ENCODE measurements at regions not wholly inside any gene's neighbourhood (a gene's known extent, or its start where the extent isn't known, plus 50 kb on each side); places are given as distances from the start of the nearest gene placed in this dataset.
"Not testable (repeated sequence)": the region's sequence is repeated elsewhere in the genome, so short reads cannot be mapped to it uniquely, and the experiment has no call there.

DNA sequence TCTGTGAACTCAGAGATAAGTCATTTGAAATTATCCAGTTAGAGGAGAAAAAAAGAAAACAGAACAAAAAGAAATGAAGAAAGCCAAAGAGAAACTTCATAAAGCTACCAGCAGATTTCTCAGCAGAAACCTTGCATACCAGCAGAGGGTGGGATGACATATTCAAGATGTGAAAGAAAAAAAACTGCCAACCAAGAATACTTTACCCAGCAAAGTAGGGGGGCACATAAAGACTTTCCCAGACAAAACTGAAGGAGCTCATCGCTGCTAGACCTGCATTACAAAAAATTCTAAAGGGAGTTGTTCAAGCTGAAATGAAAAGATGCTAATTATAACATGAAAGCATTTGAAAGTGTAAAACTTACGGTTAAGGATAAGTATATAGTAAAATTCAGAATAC lies 246.3 kb downstream of the FNDC1 start:
- DNase-seq (ENCODE audit: low read depth in 2 of 3, low spot score in 1 of 3): no peak

GRCh38 chr6:159414711-159415110 lies 245.5 kb downstream of the FNDC1 start:
- DNase-seq (ENCODE audit: low read depth in 2 of 3, low spot score in 1 of 3): no peak

GRCh38 chr6:159407211-159407780 lies 238.1 kb downstream of the FNDC1 start:
- DNase-seq (ENCODE audit: low read depth in 2 of 3, low spot score in 1 of 3): not testable (repeated sequence)

DNA sequence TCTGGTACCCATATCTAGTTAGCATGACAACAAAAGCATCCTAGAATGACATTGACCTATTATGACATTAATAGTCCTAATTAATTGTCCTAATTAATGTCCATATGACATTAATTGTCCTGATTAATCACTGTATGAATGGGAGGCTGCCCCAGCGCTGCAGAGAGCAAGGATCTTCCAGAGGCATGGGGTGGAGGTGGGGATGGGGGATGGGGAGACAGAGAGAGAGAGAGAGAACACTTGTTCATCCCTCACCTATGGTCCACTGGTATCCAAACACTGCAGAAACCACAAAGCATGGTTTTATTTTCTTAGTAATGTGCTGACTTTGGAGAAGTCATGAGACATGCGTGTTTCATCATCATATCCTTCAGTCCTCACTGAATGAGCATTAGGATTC lies 235.1 kb downstream of the FNDC1 start:
- no peak for DNase-seq (ENCODE audit: low read depth in 2 of 3, low spot score in 1 of 3)

- DNase-seq (ENCODE audit: low read depth in 2 of 3, low spot score in 1 of 3): no peak
Observed at GRCh38 chr6:159400826-159401225, 231.6 kb downstream of the FNDC1 start.

- DNase-seq (ENCODE audit: low read depth in 2 of 3, low spot score in 1 of 3): no peak
Observed at GRCh38 chr6:159399751-159400221, 230.6 kb downstream of the FNDC1 start.

DNA sequence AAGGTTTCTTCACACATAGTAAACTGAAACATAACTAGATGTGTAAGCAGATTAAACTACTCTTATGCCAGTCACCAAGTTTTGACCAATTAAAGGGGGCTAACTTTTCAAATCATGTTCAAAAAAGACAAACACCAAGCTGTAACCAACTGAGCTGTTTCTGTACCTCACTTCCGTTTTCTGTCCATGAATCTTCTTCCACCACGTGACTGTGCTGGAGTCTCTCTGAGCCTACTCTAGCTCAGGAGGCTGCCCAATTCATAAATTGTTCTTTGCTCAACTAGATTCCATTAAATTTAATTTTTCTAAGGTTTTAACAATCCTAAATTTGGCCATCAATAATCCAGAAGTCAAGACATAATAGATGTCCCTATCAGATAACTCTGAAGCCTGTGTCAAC lies 229.4 kb downstream of the FNDC1 start:
- DNase-seq (ENCODE audit: low read depth in 2 of 3, low spot score in 1 of 3): no peak

- DNase-seq (ENCODE audit: low read depth in 2 of 3, low spot score in 1 of 3): no peak
Observed at GRCh38 chr6:159397753-159398152, 228.6 kb downstream of the FNDC1 start.

- no peak for DNase-seq (ENCODE audit: low read depth in 2 of 3, low spot score in 1 of 3)
Observed at GRCh38 chr6:159395609-159396008, 226.4 kb downstream of the FNDC1 start.

DNA sequence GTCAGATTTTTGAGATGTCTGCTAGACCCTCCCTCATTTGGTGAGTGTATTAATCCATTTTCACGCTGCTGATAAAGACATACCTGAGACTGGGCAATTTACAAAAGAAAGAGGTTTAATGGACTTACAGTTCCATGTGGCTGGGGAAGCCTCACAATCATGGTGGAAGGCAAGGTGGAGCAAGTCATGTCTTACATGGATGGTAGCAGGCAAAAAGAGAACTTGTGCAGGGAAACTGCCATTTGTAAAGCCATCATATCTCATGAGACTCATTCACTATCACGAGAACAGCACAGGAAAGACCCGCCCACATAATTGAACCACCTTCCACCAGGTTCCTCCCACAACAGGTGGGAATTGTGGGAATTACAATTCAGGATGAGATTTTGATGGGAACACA lies 223.5 kb downstream of the FNDC1 start:
- not testable (repeated sequence) for DNase-seq (ENCODE audit: low read depth in 2 of 3, low spot score in 1 of 3)

DNA sequence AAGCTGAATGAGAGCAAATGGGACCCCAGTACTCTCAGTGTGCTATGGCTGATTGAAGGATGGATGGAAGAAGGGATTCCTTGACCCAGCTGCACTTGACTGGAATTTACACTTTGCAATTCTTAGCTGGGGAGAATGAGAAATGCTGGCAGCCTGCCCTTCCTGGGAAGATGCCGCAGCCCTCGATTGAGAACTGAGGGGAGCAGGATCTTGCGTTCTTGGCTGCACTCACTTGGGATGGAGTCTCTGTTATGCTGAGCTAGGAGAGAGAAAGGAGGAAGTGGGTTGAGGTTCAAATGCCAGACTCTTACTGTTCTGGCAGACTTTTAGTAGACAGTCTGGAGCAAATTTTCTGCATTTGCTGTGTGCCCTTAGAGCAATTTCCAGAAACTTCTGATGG lies 221.2 kb downstream of the FNDC1 start:
- no peak for DNase-seq (ENCODE audit: low read depth in 2 of 3, low spot score in 1 of 3)

GRCh38 chr6:159389695-159390094 lies 220.5 kb downstream of the FNDC1 start:
- DNase-seq (ENCODE audit: low read depth in 2 of 3, low spot score in 1 of 3): no peak

DNA sequence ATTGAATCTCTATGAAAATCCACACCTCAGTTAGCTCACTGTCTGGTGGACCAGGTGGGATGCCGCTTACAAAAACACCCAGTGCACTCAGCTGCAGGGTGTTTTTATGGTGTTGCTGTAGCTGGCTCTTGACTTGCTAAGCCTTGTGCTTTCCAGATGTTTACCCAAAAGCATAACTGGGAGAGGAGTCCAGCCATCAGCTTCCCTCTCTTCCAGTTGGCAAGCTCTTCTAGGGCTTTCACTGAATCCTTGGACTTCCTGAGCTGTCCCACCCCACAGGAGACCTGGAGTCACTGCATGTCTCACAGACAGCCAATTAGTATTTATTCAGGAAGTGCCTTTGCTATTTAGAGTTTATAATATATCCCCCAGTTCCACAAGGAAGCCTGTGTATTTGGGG lies 210.9 kb downstream of the FNDC1 start:
- no peak for DNase-seq (ENCODE audit: low read depth in 2 of 3, low spot score in 1 of 3)

- no peak for DNase-seq (ENCODE audit: low read depth in 2 of 3, low spot score in 1 of 3)
Observed at GRCh38 chr6:159378411-159379328, 209.5 kb downstream of the FNDC1 start.

- DNase-seq (ENCODE audit: low read depth in 2 of 3, low spot score in 1 of 3): no peak
Observed at GRCh38 chr6:159376516-159377158, 207.4 kb downstream of the FNDC1 start.

DNA sequence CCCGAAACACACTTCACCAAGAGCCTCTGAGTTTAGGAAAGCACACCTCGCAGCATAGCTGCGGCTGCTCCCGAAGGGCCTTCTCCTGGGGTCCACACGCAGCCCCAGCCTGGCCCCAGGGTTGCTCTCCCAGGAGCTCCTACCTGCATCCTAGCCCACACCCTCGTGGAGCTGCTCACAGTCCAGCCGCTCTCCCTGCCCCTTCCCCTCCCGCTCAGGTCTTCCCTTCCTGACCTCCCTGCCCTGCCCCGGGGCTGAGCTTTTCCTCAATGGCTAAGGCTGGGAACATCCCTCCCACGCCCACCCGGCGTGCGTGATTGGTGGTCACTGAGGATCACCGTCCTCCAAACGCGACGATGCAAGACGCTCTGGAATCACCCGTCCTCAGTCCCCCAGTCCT lies 205.8 kb downstream of the FNDC1 start:
- DNase-seq (ENCODE audit: low read depth in 2 of 3, low spot score in 1 of 3): no peak

DNA sequence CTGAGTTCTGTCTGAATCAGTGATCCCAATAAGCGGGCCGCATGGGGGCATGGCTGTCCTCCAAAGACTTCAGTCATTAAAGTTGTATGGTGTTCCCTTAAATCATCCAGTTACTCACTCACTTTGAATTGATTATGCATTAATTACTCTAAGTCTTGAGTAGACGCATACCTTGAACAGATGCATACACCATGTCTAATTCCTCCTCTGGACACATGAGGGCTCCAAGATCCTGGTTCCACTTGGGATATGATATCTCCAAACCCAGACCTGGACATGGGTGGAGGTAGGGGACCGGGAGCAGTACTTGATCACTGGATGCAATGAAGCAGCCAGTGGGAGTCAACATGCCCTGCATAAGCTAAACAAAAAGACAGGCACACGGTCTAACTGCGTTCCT lies 204.5 kb downstream of the FNDC1 start:
- DNase-seq (ENCODE audit: low read depth in 2 of 3, low spot score in 1 of 3): no peak

DNA sequence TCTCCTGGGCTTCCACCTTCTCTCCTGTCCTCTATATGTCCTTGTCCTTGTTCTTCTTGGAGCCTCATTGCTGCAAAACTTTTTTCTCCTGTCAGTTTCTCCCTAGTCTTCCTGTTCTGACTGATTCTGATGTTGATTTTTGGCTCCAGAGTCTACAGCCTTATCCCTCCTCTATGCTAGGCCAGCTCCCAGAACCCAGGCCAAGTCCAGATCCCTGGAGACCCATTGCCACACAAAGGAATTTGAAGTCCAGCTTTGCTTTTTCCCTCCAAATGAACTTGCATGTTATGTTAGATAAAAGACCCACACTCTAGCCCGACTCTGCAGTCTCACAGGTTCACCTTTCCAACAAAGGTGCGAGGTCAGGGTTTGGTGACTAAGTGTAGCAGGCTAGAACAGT lies 203.1 kb downstream of the FNDC1 start:
- no peak for DNase-seq (ENCODE audit: low read depth in 2 of 3, low spot score in 1 of 3)

GRCh38 chr6:159360306-159360705 lies 191.1 kb downstream of the FNDC1 start:
- DNase-seq (ENCODE audit: low read depth in 2 of 3, low spot score in 1 of 3): no peak

DNA sequence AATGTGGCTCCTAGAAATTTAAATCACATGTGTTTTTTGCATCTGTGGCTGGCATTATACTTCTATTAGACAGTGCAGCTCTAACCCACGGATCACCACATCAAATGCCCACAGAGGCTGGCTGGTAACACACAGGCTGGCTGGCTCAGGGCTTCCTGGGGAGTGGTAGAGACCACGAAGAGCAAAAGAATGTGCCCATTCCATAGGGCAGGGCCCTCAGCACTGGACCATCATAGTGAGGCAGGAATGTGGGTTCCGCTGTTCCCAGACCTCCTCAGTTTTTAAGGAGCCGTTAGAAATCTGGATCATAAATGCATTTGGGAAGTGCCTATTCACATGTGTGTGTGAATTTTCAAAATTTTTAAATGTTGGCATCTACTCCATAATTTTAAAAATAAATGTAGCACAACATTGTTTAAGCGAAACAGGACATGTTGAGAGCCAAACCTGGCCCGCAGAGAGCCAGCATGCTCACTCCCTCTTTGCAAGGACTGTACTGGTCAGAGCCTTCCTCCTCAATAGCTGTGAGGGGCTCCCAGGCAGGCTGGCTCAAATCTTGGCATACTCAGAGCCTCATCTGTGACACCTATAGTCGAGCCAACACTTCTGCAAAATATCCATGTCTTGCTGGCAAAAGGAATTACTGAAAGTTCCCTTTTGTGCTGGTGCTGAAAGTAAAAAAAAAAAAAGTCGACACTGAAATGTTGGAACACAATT lies 190.5 kb downstream of the FNDC1 start:
- DNase-seq (ENCODE audit: low read depth in 2 of 3, low spot score in 1 of 3): no peak

DNA sequence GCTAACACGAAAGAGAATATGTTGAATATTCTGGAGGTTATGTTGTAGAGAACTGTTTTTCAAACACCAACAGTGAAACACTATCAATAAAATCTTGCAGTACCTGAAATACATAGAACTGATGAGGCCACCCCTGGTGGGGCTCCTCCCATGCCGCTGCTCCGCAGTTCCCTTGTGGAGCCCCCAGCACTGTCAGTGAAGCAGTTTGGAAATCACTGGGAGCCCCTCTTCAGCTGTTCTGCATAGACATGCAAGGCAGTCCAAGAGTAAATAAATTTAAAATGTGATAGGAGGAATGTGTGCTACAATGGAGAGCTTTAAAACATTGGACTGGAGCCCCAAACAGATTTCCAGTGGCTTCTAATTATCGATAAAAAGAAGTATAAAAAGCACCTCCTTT lies 189.4 kb downstream of the FNDC1 start:
- no peak for DNase-seq (ENCODE audit: low read depth in 2 of 3, low spot score in 1 of 3)
